K562 (cell line): ENCODE measurements at regions not wholly inside any gene's neighbourhood (a gene's known extent, or its start where the extent isn't known, plus 50 kb on each side); places are given as distances from the start of the nearest gene placed in this dataset.
"Not testable (repeated sequence)": the region's sequence is repeated elsewhere in the genome, so short reads cannot be mapped to it uniquely, and the experiment has no call there.

Experiments used
- ATAC-seq: fragments of 200-7000 bp; cut with Tn5 transposase; 3 replicates; pipeline ENCODE4 v1.9.1; 2020; ENCODE audit warnings: moderate library complexity
- BruUV-seq: library from RNA; stranded (reverse); fragments of 400-500 nt; replicated peaks from 2 replicates; lab custom pipeline; 2021; lab: Mats Ljungman, UMichigan
- CTCF ChIA-PET: fragments of 300-600 bp; formaldehyde crosslinking; extraction: SDS; loops from one replicate; lab custom pipeline; 2021; ENCODE audit warnings: low intra/inter-chr PET ratio; lab: Yijun Ruan, JAX
- POLR2A ChIA-PET: fragments of 300-600, 350-650 bp; sonication (Branson Sonifier 250); formaldehyde crosslinking; extraction: SDS; loops from one replicate; lab custom pipeline; 2021; ENCODE audit warnings: antibody characterized with exemption, inconsistent platforms; lab: Yijun Ruan, JAX
- DNase-seq, 4 experiments: peaks; one replicate each; pipeline versions ENCODE4 v3.0.0 to v3.0.0-alpha.2; 2011 to 2018; ENCODE audit warnings: low spot score in 3 of 4, mixed read lengths in 3 of 4; ENCODE audit errors: extremely low read depth in 1 of 4
- FAIRE-seq: peaks from 2 replicates; lab custom pipeline; 2011; peaks lifted over from hg19 to GRCh38; lab: Jason Lieb, UNC
- H2AFZ ChIP-seq: 2 replicates; pipeline ENCODE4 v1.6.0; 2011; ENCODE audit warnings: low read depth, low read length, control low read depth, inconsistent platforms
- H3K27ac ChIP-seq: fragments of 200-600 bp; 3 replicates; pipeline ENCODE4 v1.8.0; 2011; ENCODE audit warnings: low read depth, mild to moderate bottlenecking, control low read depth, inconsistent platforms, low read length, moderate library complexity, mixed read lengths; ENCODE audit errors: extremely low read depth
- H3K27me3 ChIP-seq, 2 experiments: fragments of 300-600 bp in 1 of 2; 2 replicates in 1 of 2; 3 replicates in 1 of 2; pipeline versions ENCODE4 v1.6.0 to v1.8.0; 2011; ENCODE audit warnings: inconsistent platforms in 2 of 2, low read length in 2 of 2, mild to moderate bottlenecking in 1 of 2, mixed read lengths in 1 of 2, moderate library complexity in 1 of 2; ENCODE audit not compliant: control insufficient read depth in 2 of 2, insufficient read depth in 2 of 2
- H3K36me3 ChIP-seq: fragments of 300-600 bp; 3 replicates; pipeline ENCODE4 v1.8.0; 2011; ENCODE audit warnings: mild to moderate bottlenecking, low read length, inconsistent platforms; ENCODE audit not compliant: control insufficient read depth, insufficient read depth
- H3K4me1 ChIP-seq, 2 experiments: fragments of 200-600 bp in 1 of 2; replicated peaks in 1 of 2; 2 replicates in 1 of 2; 3 replicates in 1 of 2; pipeline versions ENCODE4 v1.5.1 to v1.8.0; 2011; ENCODE audit warnings: inconsistent platforms in 2 of 2, low read length in 2 of 2, mild to moderate bottlenecking in 1 of 2, mixed read lengths in 1 of 2, moderate library complexity in 1 of 2; ENCODE audit not compliant: control insufficient read depth in 2 of 2, insufficient read depth in 2 of 2
- H3K4me2 ChIP-seq: 2 replicates; pipeline ENCODE4 v1.6.1; 2011; ENCODE audit warnings: low read length, control low read depth, inconsistent platforms, mixed read lengths; ENCODE audit not compliant: insufficient read depth
- H3K4me3 ChIP-seq: fragments of 200-600 bp; sonication (generic), shearing (Covaris generic); 2 replicates; pipeline ENCODE4 v1.5.1; 2016; ENCODE audit warnings: control low read depth, inconsistent platforms
- H3K79me2 ChIP-seq: fragments of 200-600 bp; 3 replicates; pipeline ENCODE4 v1.8.0; 2011; ENCODE audit warnings: low read length, inconsistent platforms; ENCODE audit not compliant: control insufficient read depth, insufficient read depth
- H3K9ac ChIP-seq, 2 experiments: 2 replicates each; pipeline versions ENCODE4 v1.6.0 to v1.6.1; 2011; ENCODE audit warnings: low read depth in 2 of 2, low read length in 2 of 2, control low read depth in 1 of 2, inconsistent platforms in 1 of 2, mild to moderate bottlenecking in 1 of 2, mixed read lengths in 1 of 2; ENCODE audit not compliant: insufficient read depth in 1 of 2
- H3K9me1 ChIP-seq: one replicate; pipeline ENCODE4 v1.6.0; 2011; ENCODE audit warnings: inconsistent platforms, mild to moderate bottlenecking, low read length, moderate library complexity; ENCODE audit not compliant: control insufficient read depth, insufficient read depth
- H3K9me3 ChIP-seq: replicated peaks from 2 replicates; pipeline ENCODE4 v1.5.1; 2011; ENCODE audit warnings: low read depth, low read length, inconsistent platforms; ENCODE audit not compliant: control insufficient read depth, insufficient read depth
- H4K20me1 ChIP-seq: replicated peaks from 2 replicates; pipeline ENCODE4 v1.6.1; 2011; ENCODE audit warnings: low read length, inconsistent platforms, mixed read lengths; ENCODE audit not compliant: control insufficient read depth, insufficient read depth
- CSDE1 ChIP-seq, 2 experiments: fragments of 450-650 bp; IDR thresholded peaks; 2 replicates each; pipeline ENCODE4 v1.6.1; 2016; ENCODE audit warnings: mild to moderate bottlenecking in 1 of 2
- ETS2 ChIP-seq: IDR thresholded peaks from 2 replicates; pipeline ENCODE4 v1.6.1; 2016; ENCODE audit warnings: borderline replicate concordance, missing genetic modification characterization, mild to moderate bottlenecking, moderate library complexity, missing compliant biosample characterization; ENCODE audit not compliant: poor library complexity, severe bottlenecking
- FIP1L1 ChIP-seq: fragments of 200-400 bp; formaldehyde crosslinking; IDR thresholded peaks from 2 replicates; pipeline ENCODE4 v1.6.1; 2018; ENCODE audit warnings: mild to moderate bottlenecking, low read depth, low read length; ENCODE audit not compliant: poor library complexity, severe bottlenecking
- ILF3 ChIP-seq: fragments of 450-650 bp; IDR thresholded peaks from 2 replicates; pipeline ENCODE4 v1.6.1; 2018; ENCODE audit warnings: antibody characterized with exemption, mild to moderate bottlenecking, moderate library complexity, borderline replicate concordance
- SAFB ChIP-seq: fragments of 200-400 bp; formaldehyde crosslinking; IDR thresholded peaks from 2 replicates; pipeline ENCODE4 v1.6.1; 2017; ENCODE audit warnings: low read depth, low read length, borderline replicate concordance
- SAFB2 ChIP-seq: fragments of 200-400 bp; formaldehyde crosslinking; IDR thresholded peaks from 2 replicates; pipeline ENCODE4 v1.6.1; 2018; ENCODE audit warnings: borderline replicate concordance, low read length, low read depth, moderate library complexity; ENCODE audit not compliant: severe bottlenecking
- SRSF1 ChIP-seq: fragments of 200-400 bp; formaldehyde crosslinking; IDR thresholded peaks from 2 replicates; pipeline ENCODE4 v1.6.1; 2017; ENCODE audit warnings: mild to moderate bottlenecking, low read depth, low read length, moderate library complexity
- XRCC4 ChIP-seq: IDR thresholded peaks from one replicate; pipeline ENCODE4 v1.6.1; 2011; ENCODE audit not compliant: insufficient read depth, insufficient read length; ENCODE audit errors: extremely low read depth
- whole genome bisulfite sequencing: fragments of 100-300 bp; shearing (Covaris generic); methylation state at CpG from one replicate; pipeline ENCODE4 v1.1.6; 2016; ENCODE audit warnings: low coverage, mixed read lengths; ENCODE audit not compliant: insufficient coverage; ENCODE audit errors: missing lambda C conversion rate; 5-methylcytosine and 5-hydroxymethylcytosine counted together
- in situ Hi-C: fragments of 300-500 bp; cut with MboI; formaldehyde crosslinking; loops from 4 replicates; pipeline ENCODE4 v1.15.0; 2018; ENCODE audit warnings: inconsistent platforms, mixed read lengths
- intact Hi-C: fragments of 100-400 bp; cut with micrococcal nuclease; formaldehyde crosslinking; loops from 2 replicates; pipeline ENCODE4 v1.14.2; 2022

DNA sequence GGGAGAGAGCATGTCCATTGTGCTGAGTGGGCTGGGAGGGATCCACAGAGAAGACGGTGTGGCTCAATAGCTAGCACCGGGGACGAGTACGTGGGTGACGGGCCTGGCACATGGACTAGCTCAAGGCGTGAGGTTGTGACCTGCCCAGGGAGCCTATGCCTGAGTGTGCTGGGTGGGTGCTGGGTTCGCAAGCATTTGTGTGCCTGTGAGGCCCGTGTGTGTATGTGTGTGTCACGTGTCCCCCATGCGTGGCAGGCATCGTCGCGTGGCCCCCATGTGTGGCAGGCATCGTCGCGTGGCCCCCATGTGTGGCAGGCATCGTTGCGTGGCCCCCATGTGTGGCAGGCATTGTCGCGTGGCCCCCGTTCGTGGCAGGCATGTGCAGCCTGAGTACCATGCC is 109.2 kb downstream of the TMEM121 start:
- POLR2A ChIA-PET, result interaction anchor here (0.6 kb wide), 1 partner anchor 604 kb away, joined by 3 read pairs; no protein-coding TSS in a partner anchor
- FAIRE-seq, result no peak
- Histone ChIP-seq H3K79me2 (no peaks in the 10 kb centered on the region), H3K4me2 (no peak overlapping the region), H3K9me3 (no peaks in the 10 kb centered on the region), H3K36me3 (no peaks in the 10 kb centered on the region), H2AFZ (no peak overlapping the region), H3K4me3 (no peak overlapping the region), H3K9ac (no peak overlapping the region), H3K9me1 (no peaks in the 10 kb centered on the region), H3K4me1 (no peaks in the 10 kb centered on the region), H3K27me3 (no peaks in the 10 kb centered on the region), H4K20me1 (no peaks in the 10 kb centered on the region), H3K27ac (no peak overlapping the region)
- WGBS, result 8% methylated on average over 6 of the region's 22 CpGs
- ATAC-seq, result no peak
- TF ChIP-seq ETS2 (no peak), SAFB (no peak), FIP1L1 (no peak), ILF3 (no peak), CSDE1 (IDR thresholded peaks at IDR 0.05) (no peak), SRSF1 (no peak), XRCC4 (no peak), SAFB2 (no peak)
- in situ Hi-C loops (loop anchor here (5.0 kb wide), 1 partner anchor 97 kb away; no protein-coding TSS in a partner anchor), intact Hi-C loops (no loop called here)
- CTCF ChIA-PET, result no interaction called here
- BruUV-seq, result no TSS peak
- no peak for DNase-seq

DNA sequence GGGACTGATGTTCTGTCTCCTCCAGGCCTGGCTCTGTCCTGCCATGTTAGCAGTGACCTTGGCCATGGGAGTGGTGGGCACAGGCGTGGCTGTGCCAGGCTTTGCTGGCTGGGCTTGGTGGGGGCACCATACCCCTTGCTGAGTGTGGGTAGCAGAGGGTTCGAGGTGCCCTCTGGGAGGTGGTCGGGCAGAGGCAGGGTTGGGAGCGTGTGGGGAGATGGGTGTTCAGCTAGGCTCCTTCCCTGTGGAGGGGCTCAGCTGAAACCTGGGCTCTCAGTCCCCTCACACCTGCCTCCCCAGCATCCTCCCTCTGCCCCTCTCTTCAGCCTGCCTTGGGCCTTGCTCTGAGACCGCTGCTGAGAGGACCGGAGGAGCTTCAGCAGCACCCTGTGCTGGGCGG is 109.6 kb downstream of the TMEM121 start:
- CTCF ChIA-PET, intact Hi-C loops: not testable (repeated sequence)

More for the DNA sequence above, 109.6 kb downstream of the TMEM121 start:
- in situ Hi-C loops, result loop anchor here (5.0 kb wide), 1 partner anchor 96 kb away; no protein-coding TSS in a partner anchor
- ATAC-seq, H3K79me2 ChIP-seq, H3K9me1 ChIP-seq, H3K27me3 ChIP-seq, BruUV-seq, DNase-seq, H3K4me2 ChIP-seq, H3K4me1 ChIP-seq, FAIRE-seq, H4K20me1 ChIP-seq, H3K9me3 ChIP-seq, H3K27ac ChIP-seq, H3K36me3 ChIP-seq, H3K4me3 ChIP-seq, H2AFZ ChIP-seq, H3K9ac ChIP-seq: not testable (repeated sequence)
- POLR2A ChIA-PET, result interaction anchor here (0.6 kb wide), 1 partner anchor 604 kb away, joined by 3 read pairs; no protein-coding TSS in a partner anchor
- WGBS, result 13% methylated on average over 6 of the region's 7 CpGs
